Activated naive CD4-positive, alpha-beta T cell treated with anti-CD3 and anti-CD28 coated beads, Interleukin-2, amount 50 U/mL, for 72 hours (primary cell): ENCODE measurements at regions not wholly inside any gene's neighbourhood (a gene's known extent, or its start where the extent isn't known, plus 50 kb on each side); places are given as distances from the start of the nearest gene placed in this dataset.
"Not testable (repeated sequence)": the region's sequence is repeated elsewhere in the genome, so short reads cannot be mapped to it uniquely, and the experiment has no call there.

Experiments
- ATAC-seq, 2 donors: fragments of 150-1000 bp; cut with Tn5 transposase; 2 replicates each; pipeline ENCODE4 v1.10.0; 2021; ENCODE audit warnings: mild to moderate bottlenecking in 2 of 2, moderate library complexity in 2 of 2
- DNase-seq, 2 donors: peaks; one replicate each; pipeline ENCODE4 v3.0.0; 2021 to 2022; ENCODE audit warnings: low spot score in 2 of 2
- H3K27ac Mint-ChIP-seq, 2 donors: one replicate each; pipeline ENCODE4 v1.8.0; 2022; ENCODE audit warnings: mild to moderate bottlenecking in 2 of 2, mixed read lengths in 2 of 2
- H3K36me3 Mint-ChIP-seq, 2 donors: one replicate each; pipeline ENCODE4 v1.8.0; 2022; ENCODE audit warnings: mixed read lengths in 2 of 2
- H3K9me3 Mint-ChIP-seq, 2 donors: one replicate each; pipeline ENCODE4 v1.8.0; 2022; ENCODE audit warnings: mixed read lengths in 2 of 2

- Mint-ChIP-seq H3K36me3 (peaks cover 6 to 7% of the 10 kb centered on the region in 2 donors), H3K9me3 (peaks cover 11 to 16% of the 10 kb centered on the region in 2 donors), H3K27ac (no peak overlapping the region)
- DNase-seq (no peak), ATAC-seq (no peak)
These were observed 204.4 kb upstream of the ADAMTSL1 start for GRCh38 chr9:18269561-18269960.

- DNase-seq (no peak), ATAC-seq (no peak)
- H3K36me3 Mint-ChIP-seq, result peaks cover 6 to 18% of the 10 kb centered on the region in 2 donors
- peaks cover 23 to 28% of the 10 kb centered on the region in 2 donors for H3K9me3 Mint-ChIP-seq
- no peak overlapping the region for H3K27ac Mint-ChIP-seq
These were observed 199.3 kb upstream of the ADAMTSL1 start for GRCh38 chr9:18274693-18275092.

- DNase-seq (no peak), ATAC-seq (no peak)
- H3K36me3 Mint-ChIP-seq, result peaks cover 6 to 18% of the 10 kb centered on the region in 2 donors
- peaks cover 23 to 28% of the 10 kb centered on the region in 2 donors for H3K9me3 Mint-ChIP-seq
- H3K27ac Mint-ChIP-seq, result no peak overlapping the region
These were observed 198.5 kb upstream of the ADAMTSL1 start for GRCh38 chr9:18275313-18275990.

DNA sequence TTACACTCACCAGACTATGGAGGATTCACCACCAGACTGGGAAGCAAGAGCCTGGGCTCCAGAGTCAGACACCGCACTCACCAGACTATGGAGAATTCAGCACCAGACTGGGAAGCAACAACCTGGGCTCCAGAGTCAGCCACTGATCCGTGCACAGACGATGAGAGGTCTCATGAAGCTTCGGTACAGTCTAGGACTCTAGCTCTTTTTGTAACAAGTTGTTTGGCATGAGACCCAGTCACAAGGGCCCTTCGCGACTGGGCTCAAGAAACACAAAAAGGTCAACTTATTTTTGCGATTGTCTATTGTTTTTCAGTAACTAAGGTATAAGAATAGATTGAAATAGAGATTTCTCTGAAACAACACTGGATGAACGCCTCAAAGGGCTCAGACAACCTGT lies 192.7 kb upstream of the ADAMTSL1 start:
- peaks cover 12 to 15% of the 10 kb centered on the region in 2 donors for H3K9me3 Mint-ChIP-seq
- peaks cover 0 to 11% of the 10 kb centered on the region in 2 donors for H3K36me3 Mint-ChIP-seq
- H3K27ac Mint-ChIP-seq, result no peak overlapping the region
- ATAC-seq (no peak), DNase-seq (no peak)

DNA sequence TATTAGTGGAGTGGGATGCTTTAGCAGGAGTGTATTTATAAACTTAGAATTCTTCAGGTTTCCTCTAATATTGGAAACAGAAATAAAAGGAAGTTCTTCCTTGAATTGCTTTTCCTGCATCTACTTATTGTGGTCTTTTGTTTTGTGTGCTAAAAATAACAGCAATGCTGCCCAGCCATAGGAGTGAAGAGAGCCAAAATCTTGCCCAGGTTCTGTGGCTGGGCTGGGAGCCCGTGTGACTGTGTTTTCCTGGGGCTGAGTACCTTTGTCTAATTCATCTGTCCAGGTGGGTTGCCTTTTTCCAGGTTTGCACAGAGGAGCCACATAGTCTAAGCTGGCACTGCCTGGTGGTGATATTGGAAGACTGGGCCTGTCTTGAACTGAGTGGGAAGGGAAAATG lies 179.7 kb upstream of the ADAMTSL1 start:
- DNase-seq (no peak), ATAC-seq (no peak)
- Mint-ChIP-seq H3K36me3 (no peaks in the 10 kb centered on the region), H3K27ac (no peak overlapping the region), H3K9me3 (no peaks in the 10 kb centered on the region)

DNA sequence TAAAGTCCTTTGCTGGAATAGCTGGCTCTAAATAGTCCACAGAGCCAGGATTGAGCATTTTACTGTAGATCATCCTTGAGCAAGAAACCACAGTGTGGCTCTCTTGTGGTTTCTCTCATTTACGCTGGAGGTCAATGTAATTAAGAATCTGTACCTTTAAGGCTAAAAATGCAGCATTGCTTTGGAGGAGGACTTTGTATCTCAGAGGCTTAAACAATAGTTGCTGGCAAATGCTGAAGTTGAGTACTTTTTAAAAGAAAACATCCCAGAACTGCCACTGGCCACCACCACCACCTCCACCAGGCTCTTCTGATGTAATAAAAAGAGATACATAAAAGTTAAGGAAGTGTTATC lies 177.3 kb upstream of the ADAMTSL1 start:
- H3K27ac Mint-ChIP-seq, result no peak overlapping the region
- DNase-seq, result no peak

GRCh38 chr9:18297056-18297841 lies 176.7 kb upstream of the ADAMTSL1 start:
- Mint-ChIP-seq H3K27ac (no peak overlapping the region), H3K36me3 (no peaks in the 10 kb centered on the region), H3K9me3 (no peaks in the 10 kb centered on the region)
- DNase-seq (no peak), ATAC-seq (no peak)

More for the DNA sequence above, 177.3 kb upstream of the ADAMTSL1 start:
- ATAC-seq, result no peak
- Mint-ChIP-seq H3K9me3 (no peaks in the 10 kb centered on the region), H3K36me3 (no peaks in the 10 kb centered on the region)

DNA sequence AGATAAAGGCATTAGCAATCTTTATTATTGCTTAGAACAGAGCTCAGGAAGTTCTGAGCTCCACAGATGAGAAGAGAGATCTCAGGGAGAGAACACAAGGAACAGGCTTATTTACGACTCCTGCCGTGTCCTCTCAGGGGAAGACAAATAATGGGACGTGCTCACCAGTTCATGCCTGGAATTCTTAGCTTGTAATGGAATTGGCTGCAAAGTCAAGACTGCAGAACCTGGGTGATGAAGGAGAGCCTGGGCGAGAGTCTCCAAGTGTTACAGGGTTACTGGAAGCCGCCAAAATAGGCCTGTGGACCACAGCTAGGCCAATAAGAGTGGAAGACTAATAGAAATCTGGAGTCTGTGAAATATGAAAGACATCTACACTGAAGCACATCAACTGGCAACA lies 174.5 kb upstream of the ADAMTSL1 start:
- H3K27ac Mint-ChIP-seq, result no peak overlapping the region
- no peaks in the 10 kb centered on the region for H3K36me3 Mint-ChIP-seq
- DNase-seq (no peak), ATAC-seq (no peak)
- no peaks in the 10 kb centered on the region for H3K9me3 Mint-ChIP-seq

DNA sequence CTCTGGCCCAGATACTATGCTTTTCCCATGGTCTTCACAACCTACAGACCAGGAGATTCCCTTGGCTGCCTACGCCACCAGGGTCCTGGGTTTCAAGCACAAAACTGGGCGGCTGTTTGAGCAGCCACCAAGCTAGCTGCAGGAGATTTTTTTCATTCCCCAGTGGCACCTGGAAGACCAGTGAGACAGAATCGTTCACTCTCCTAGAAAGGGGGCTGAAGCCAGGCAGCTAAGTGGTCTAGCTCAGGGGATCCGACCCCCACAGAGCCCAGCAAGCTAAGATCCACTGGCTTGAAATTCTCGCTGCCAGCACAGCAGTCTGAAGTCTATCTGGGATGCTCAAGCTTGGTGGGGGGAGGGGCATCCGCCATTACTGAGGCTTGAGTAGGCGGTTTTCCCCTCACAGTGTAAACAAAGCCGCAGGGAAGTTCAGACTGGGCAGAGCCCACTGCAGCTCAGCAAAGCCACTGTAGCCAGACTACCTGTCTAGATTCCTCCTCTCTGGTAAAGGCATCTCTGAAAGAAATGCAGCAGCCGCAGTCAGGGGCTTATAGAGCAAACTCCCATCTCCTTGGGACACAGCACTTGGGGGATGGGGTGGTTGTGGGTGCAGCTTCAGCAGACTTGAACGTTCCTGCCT lies 168.7 kb upstream of the ADAMTSL1 start:
- H3K36me3 Mint-ChIP-seq, ATAC-seq, DNase-seq, H3K27ac Mint-ChIP-seq: not testable (repeated sequence)
- H3K9me3 Mint-ChIP-seq, result peaks cover 0 to 13% of the 10 kb centered on the region in 2 donors

DNA sequence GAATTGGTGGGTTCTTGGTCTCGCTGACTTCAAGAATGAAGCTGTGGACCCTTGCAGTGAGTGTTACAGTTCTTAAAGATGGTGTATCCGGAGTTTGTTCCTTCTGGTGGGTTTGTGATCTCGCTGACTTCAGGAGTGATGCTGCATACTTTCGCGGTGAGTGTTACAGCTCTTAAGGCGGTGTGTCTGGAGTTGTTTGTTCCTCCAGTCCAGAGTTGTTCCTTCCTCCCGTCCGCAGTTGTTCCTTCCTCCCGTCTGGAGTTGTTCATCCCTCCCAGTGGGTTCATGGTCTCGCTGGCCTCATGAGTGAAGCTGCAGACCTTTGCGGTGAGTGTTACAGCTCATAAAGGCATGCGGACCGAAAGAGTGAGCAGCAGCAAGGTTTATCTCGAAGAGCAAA lies 159.6 kb upstream of the ADAMTSL1 start:
- Mint-ChIP-seq H3K9me3 (peaks cover 8 to 16% of the 10 kb centered on the region in 2 donors), H3K27ac (no peak overlapping the region), H3K36me3 (peaks cover 0 to 9% of the 10 kb centered on the region in 2 donors)
- no peak for ATAC-seq
- DNase-seq, result no peak

DNA sequence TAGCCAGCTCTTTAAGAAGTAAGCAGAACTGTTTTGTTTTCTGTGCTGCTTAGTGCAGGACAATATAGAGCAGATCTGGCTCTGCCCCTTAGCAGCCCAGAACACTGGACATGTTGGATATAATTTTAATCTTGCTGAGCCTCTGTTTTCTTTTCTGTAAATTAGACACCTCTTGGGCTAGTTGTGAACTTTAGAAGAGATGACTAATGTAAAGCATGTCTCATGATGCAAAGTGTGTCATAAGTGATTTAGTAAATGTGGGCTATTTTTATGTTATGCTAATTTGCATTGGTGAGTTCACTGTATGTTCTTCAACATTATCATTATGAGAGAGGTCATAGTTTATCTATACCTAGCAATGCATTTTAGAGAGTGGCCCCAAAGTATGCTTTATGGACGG lies 156.1 kb upstream of the ADAMTSL1 start:
- ATAC-seq, result no peak
- Mint-ChIP-seq H3K27ac (no peak overlapping the region), H3K36me3 (peaks cover 0 to 9% of the 10 kb centered on the region in 2 donors), H3K9me3 (peaks cover 8 to 20% of the 10 kb centered on the region in 2 donors)
- no peak for DNase-seq

DNA sequence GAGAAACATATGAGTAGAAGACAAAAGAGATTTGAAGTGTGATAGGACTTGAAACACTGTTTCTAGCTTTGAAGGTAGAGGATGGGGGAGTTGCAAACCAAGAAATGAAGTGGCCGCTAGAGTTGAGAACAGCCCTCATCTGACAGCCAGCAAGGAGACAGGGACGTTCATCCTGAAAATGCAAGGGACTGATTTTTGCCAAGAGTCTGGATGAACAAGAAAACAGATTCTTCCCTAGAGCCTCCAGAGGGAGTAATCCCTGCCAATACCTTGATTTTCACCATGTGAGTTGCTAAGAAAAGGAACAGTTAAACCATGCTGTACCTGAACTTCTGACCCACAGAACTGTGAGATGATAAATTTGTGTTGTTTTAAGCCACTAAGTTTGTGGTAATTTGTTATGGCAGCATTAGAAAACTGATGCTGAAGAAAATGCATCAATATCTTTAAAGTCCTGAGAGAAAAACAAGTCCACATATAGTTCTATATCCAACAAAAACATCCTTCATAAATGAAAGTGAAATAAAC lies 154.0 kb upstream of the ADAMTSL1 start:
- DNase-seq (no peak), ATAC-seq (no peak)
- Mint-ChIP-seq H3K27ac (no peak overlapping the region), H3K36me3 (peaks cover 0 to 5% of the 10 kb centered on the region in 2 donors), H3K9me3 (peaks cover 0 to 10% of the 10 kb centered on the region in 2 donors)

GRCh38 chr9:18324928-18325745 lies 148.8 kb upstream of the ADAMTSL1 start:
- ATAC-seq (no peak), DNase-seq (no peak)
- Mint-ChIP-seq H3K27ac (no peak overlapping the region), H3K36me3 (no peaks in the 10 kb centered on the region), H3K9me3 (no peaks in the 10 kb centered on the region)

- not testable (repeated sequence) for DNase-seq, H3K27ac Mint-ChIP-seq, H3K9me3 Mint-ChIP-seq, ATAC-seq, H3K36me3 Mint-ChIP-seq
These were observed 148.3 kb upstream of the ADAMTSL1 start for GRCh38 chr9:18325746-18326011.

- ATAC-seq, result no peak
- no peak overlapping the region for H3K27ac Mint-ChIP-seq
- no peaks in the 10 kb centered on the region for H3K9me3 Mint-ChIP-seq
- no peak for DNase-seq
- H3K36me3 Mint-ChIP-seq, result no peaks in the 10 kb centered on the region
These were observed 146.8 kb upstream of the ADAMTSL1 start for GRCh38 chr9:18327121-18327520.

DNA sequence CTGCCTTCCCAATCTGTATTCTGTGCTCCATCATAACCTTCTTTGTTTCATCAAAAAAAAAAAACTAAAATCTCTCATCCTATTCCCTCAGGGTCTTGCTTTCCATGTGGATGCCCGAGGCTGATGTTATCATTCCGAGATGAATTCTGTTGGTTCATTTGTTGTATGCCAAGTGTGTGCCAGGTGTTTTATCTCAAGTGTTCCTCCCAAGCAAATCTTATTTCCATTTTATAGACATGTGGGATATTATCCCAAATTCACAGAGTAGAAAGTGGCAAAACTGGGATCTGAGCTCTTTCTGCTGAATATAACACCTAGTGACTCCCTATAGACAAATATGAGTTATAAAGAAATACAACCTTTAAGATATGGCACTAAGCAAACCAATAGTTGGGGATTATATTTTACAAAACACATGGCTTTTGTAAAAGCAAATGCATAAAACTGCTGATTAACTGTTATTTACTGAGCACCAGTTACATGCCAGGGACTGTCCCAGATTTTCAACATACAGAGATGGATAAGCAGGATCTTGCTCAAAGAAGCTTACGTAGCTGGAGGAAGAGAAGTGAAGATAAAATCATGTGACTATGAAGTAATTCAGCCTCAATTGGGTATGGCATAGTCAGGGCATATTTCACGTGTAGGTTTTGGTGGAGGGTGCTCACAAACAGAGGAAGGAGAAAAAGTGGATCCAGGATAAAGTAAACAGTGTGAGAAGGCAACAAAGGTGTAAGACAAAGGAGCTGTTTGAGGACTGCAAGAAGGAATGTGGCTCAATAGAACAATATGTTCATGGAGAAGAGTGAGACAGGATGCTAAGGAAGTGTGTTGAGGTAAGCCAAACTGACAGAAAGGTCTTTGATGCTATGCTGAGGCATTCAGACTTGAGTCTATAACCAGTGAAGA lies 143.3 kb upstream of the ADAMTSL1 start:
- no peaks in the 10 kb centered on the region for H3K36me3 Mint-ChIP-seq
- DNase-seq (no peak), ATAC-seq (no peak)
- no peaks in the 10 kb centered on the region for H3K9me3 Mint-ChIP-seq
- no peak overlapping the region for H3K27ac Mint-ChIP-seq
